Esophagus squamous epithelium (tissue), 4 donors: ENCODE measurements at regions not wholly inside any gene's neighbourhood (a gene's known extent, or its start where the extent isn't known, plus 50 kb on each side); places are given as distances from the start of the nearest gene placed in this dataset.

Experiments used
- POLR2A ChIP-seq, 4 donors: fragments of 450-650 bp; IDR thresholded peaks; one replicate each; pipeline ENCODE4 v1.6.1; 2017; ENCODE audit warnings: antibody characterized with exemption in 4 of 4, mild to moderate bottlenecking in 4 of 4, moderate library complexity in 3 of 4
- TF ChIP-seq, protein P1 (sequence below), 6 experiments: fragments of 450-650 bp in 4 of 6; fragments of 200-600 bp in 2 of 6; sonication (generic) in 2 of 6; IDR thresholded peaks; one replicate each; pipeline ENCODE4 v1.5.1; 2016 to 2019; ENCODE audit warnings: antibody characterized with exemption in 6 of 6, mild to moderate bottlenecking in 4 of 6, moderate library complexity in 4 of 6

DNA sequence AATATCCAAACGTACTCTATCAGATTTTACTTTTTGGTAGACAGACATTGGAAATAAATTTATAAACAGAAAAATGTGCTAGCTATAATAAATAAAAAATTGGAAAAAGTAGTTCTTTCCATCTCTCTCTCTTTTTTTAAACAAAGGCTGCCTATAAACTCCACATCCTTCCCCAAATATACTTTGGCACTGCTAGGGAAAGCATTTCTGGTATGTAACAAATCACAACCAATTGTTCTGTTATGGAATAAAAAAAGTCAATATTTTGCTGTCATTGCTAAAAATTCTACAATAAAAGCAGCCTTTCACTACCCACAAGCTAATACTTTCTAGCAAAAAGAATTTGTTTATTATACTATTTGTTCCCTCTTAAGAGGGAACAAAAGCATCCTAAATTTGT lies 169.2 kb upstream of the TARS1 start:
- TF ChIP-seq, protein P1, sequence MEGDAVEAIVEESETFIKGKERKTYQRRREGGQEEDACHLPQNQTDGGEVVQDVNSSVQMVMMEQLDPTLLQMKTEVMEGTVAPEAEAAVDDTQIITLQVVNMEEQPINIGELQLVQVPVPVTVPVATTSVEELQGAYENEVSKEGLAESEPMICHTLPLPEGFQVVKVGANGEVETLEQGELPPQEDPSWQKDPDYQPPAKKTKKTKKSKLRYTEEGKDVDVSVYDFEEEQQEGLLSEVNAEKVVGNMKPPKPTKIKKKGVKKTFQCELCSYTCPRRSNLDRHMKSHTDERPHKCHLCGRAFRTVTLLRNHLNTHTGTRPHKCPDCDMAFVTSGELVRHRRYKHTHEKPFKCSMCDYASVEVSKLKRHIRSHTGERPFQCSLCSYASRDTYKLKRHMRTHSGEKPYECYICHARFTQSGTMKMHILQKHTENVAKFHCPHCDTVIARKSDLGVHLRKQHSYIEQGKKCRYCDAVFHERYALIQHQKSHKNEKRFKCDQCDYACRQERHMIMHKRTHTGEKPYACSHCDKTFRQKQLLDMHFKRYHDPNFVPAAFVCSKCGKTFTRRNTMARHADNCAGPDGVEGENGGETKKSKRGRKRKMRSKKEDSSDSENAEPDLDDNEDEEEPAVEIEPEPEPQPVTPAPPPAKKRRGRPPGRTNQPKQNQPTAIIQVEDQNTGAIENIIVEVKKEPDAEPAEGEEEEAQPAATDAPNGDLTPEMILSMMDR (IDR thresholded peaks at IDR 0.05): no peak
- TF ChIP-seq POLR2A (IDR thresholded peaks at IDR 0.05): no peak
